H1 (cell line): ENCODE measurements at regions not wholly inside any gene's neighbourhood (a gene's known extent, or its start where the extent isn't known, plus 50 kb on each side); places are given as distances from the start of the nearest gene placed in this dataset.

Source experiments
- CTCF ChIA-PET: fragments of 300-600 bp; sonication (Branson Sonifier 250); formaldehyde crosslinking; loops from one replicate; lab custom pipeline; 2021; ENCODE audit not compliant: partially characterized antibody; lab: Charles Lee
- POLR2A ChIA-PET: fragments of 300-600 bp; sonication (Branson Sonifier 250); formaldehyde crosslinking; loops from one replicate; lab custom pipeline; 2021; ENCODE audit warnings: inconsistent platforms; ENCODE audit not compliant: partially characterized antibody; lab: Charles Lee
- DNase-seq, 2 experiments: peaks; one replicate each; pipeline versions ENCODE4 v3.0.0 to v3.0.0-alpha.2; 2010 to 2022; ENCODE audit warnings: low spot score in 2 of 2, low read depth in 1 of 2, mixed read lengths in 1 of 2
- FAIRE-seq: peaks from 2 replicates; lab custom pipeline; 2011; peaks lifted over from hg19 to GRCh38; lab: Jason Lieb, UNC
- H2AFZ ChIP-seq: 2 replicates; pipeline ENCODE4 v1.8.1; 2012; ENCODE audit warnings: low read length, inconsistent platforms
- H2AK5ac ChIP-seq: 2 replicates; pipeline ENCODE4 v1.6.1; 2013; ENCODE audit warnings: low read depth, low read length
- H2BK120ac ChIP-seq: replicated peaks from 2 replicates; pipeline ENCODE3; 2013; ENCODE audit warnings: low read depth, low read length, inconsistent platforms
- H2BK12ac ChIP-seq: 2 replicates; pipeline ENCODE4 v1.6.1; 2013; ENCODE audit warnings: low read depth, low read length
- H2BK15ac ChIP-seq: 2 replicates; pipeline ENCODE4 v1.6.1; 2013; ENCODE audit warnings: low read length
- H2BK20ac ChIP-seq: 2 replicates; pipeline ENCODE4 v1.6.1; 2013; ENCODE audit warnings: low read length
- H2BK5ac ChIP-seq: 2 replicates; pipeline ENCODE4 v1.6.1; 2013; ENCODE audit warnings: low read depth, low read length
- H3K14ac ChIP-seq: 2 replicates; pipeline ENCODE4 v1.6.1; 2013; ENCODE audit warnings: inconsistent platforms; ENCODE audit not compliant: insufficient read length
- H3K18ac ChIP-seq: 2 replicates; pipeline ENCODE4 v1.6.1; 2013; ENCODE audit warnings: low read length; ENCODE audit errors: extremely low read depth
- H3K23ac ChIP-seq: 2 replicates; pipeline ENCODE4 v1.6.1; 2013; ENCODE audit warnings: inconsistent platforms; ENCODE audit not compliant: insufficient read length
- H3K23me2 ChIP-seq: 2 replicates; pipeline ENCODE4 v1.6.1; 2013; ENCODE audit warnings: low read depth, low read length
- H3K27ac ChIP-seq: 2 replicates; pipeline ENCODE4 v1.6.1; 2011; ENCODE audit warnings: low read depth, low read length, inconsistent platforms
- H3K27me3 ChIP-seq, 4 experiments: replicated peaks in 1 of 4; 1 replicate in 1 of 4; 2 replicates in 3 of 4; pipeline versions ENCODE4 v1.6.1 to v1.8.1; 2011 to 2013; ENCODE audit warnings: low read length in 3 of 4, mild to moderate bottlenecking in 3 of 4, inconsistent platforms in 2 of 4, mixed read lengths in 2 of 4, moderate library complexity in 1 of 4; ENCODE audit not compliant: control insufficient read depth in 3 of 4, insufficient read depth in 3 of 4; ENCODE audit errors: extremely low read depth in 1 of 4
- H3K36me3 ChIP-seq, 4 experiments: 2 replicates each; pipeline versions ENCODE4 v1.6.1 to v1.8.1; 2011 to 2013; ENCODE audit warnings: mild to moderate bottlenecking in 4 of 4, low read length in 3 of 4, moderate library complexity in 2 of 4, control low read depth in 1 of 4, inconsistent platforms in 1 of 4; ENCODE audit not compliant: insufficient read depth in 4 of 4, control insufficient read depth in 2 of 4
- H3K4ac ChIP-seq: replicated peaks from 2 replicates; pipeline ENCODE3; 2013; ENCODE audit warnings: low read length, low read depth, mixed read lengths, inconsistent platforms; ENCODE audit not compliant: insufficient read length
- H3K4me1 ChIP-seq, 4 experiments: replicated peaks in 1 of 4; 1 replicate in 1 of 4; 2 replicates in 3 of 4; pipeline versions ENCODE4 v1.6.1 to v1.8.1; 2011 to 2013; ENCODE audit warnings: low read length in 3 of 4, inconsistent platforms in 2 of 4, mixed read lengths in 1 of 4; ENCODE audit not compliant: insufficient read depth in 4 of 4, control insufficient read depth in 3 of 4
- H3K4me2 ChIP-seq, 2 experiments: 2 replicates each; pipeline versions ENCODE4 v1.6.1 to v1.8.1; 2011 to 2013; ENCODE audit warnings: low read depth in 2 of 2, low read length in 2 of 2, control low read depth in 1 of 2, inconsistent platforms in 1 of 2, mild to moderate bottlenecking in 1 of 2; ENCODE audit not compliant: insufficient read depth in 1 of 2
- H3K4me3 ChIP-seq, 4 experiments: fragments of 200-600, 300-600 bp in 1 of 4; sonication (generic), shearing (Covaris generic), sonication (Bioruptor Twin) in 1 of 4; 2 replicates each; pipeline versions ENCODE4 v1.5.1 to v1.8.1; 2011 to 2016; ENCODE audit warnings: low read length in 4 of 4, low read depth in 3 of 4, control low read depth in 2 of 4, inconsistent platforms in 2 of 4, mild to moderate bottlenecking in 2 of 4, mixed read lengths in 1 of 4, moderate library complexity in 1 of 4; ENCODE audit not compliant: insufficient read depth in 2 of 4; ENCODE audit errors: extremely low read depth in 1 of 4
- H3K56ac ChIP-seq: replicated peaks from 2 replicates; pipeline ENCODE3; 2013; ENCODE audit warnings: low read depth, mild to moderate bottlenecking, mixed read lengths, low read length, inconsistent platforms; ENCODE audit not compliant: insufficient read length
- H3K79me1 ChIP-seq: 2 replicates; pipeline ENCODE4 v1.6.1; 2013; ENCODE audit warnings: low read depth, low read length, control low read depth
- H3K79me2 ChIP-seq, 2 experiments: 2 replicates each; pipeline versions ENCODE4 v1.6.1 to v1.8.1; 2012 to 2013; ENCODE audit warnings: low read length in 2 of 2, mild to moderate bottlenecking in 2 of 2, inconsistent platforms in 1 of 2; ENCODE audit not compliant: insufficient read depth in 2 of 2, control insufficient read depth in 1 of 2
- H3K9ac ChIP-seq, 4 experiments: replicated peaks in 1 of 4; 1 replicate in 1 of 4; 2 replicates in 3 of 4; pipeline versions ENCODE4 v1.6.1 to v1.8.1; 2011 to 2013; ENCODE audit warnings: low read depth in 3 of 4, low read length in 3 of 4, control low read depth in 2 of 4, mild to moderate bottlenecking in 2 of 4, moderate library complexity in 2 of 4, inconsistent platforms in 1 of 4; ENCODE audit errors: extremely low read depth in 1 of 4
- H3K9me3 ChIP-seq, 2 experiments: 2 replicates each; pipeline versions ENCODE4 v1.6.1 to v1.8.1; 2012 to 2013; ENCODE audit warnings: mild to moderate bottlenecking in 2 of 2, moderate library complexity in 2 of 2, control low read depth in 1 of 2, inconsistent platforms in 1 of 2, low read depth in 1 of 2, low read length in 1 of 2, mixed read lengths in 1 of 2; ENCODE audit not compliant: insufficient read depth in 2 of 2
- H4K20me1 ChIP-seq, 2 experiments: replicated peaks in 1 of 2; 2 replicates each; pipeline versions ENCODE3 to v1.8.1; 2011 to 2013; ENCODE audit warnings: inconsistent platforms in 2 of 2, low read length in 2 of 2, mild to moderate bottlenecking in 1 of 2; ENCODE audit not compliant: insufficient read depth in 2 of 2, control insufficient read depth in 1 of 2
- H4K5ac ChIP-seq: 2 replicates; pipeline ENCODE4 v1.6.1; 2013; ENCODE audit warnings: low read length, low read depth, mixed read lengths, inconsistent platforms; ENCODE audit not compliant: insufficient read length
- H4K8ac ChIP-seq: 2 replicates; pipeline ENCODE4 v1.8.0; 2013; ENCODE audit warnings: mild to moderate bottlenecking, moderate library complexity, low read length, inconsistent platforms; ENCODE audit not compliant: insufficient read depth; ENCODE audit errors: extremely low read depth
- H4K91ac ChIP-seq: replicated peaks from 2 replicates; pipeline ENCODE3; 2013; ENCODE audit warnings: low read length, mixed read lengths, inconsistent platforms; ENCODE audit not compliant: insufficient read length
- EGR1 ChIP-seq: IDR thresholded peaks from 2 replicates; pipeline ENCODE4 v1.6.1; 2011; ENCODE audit warnings: low read depth, low read length, borderline replicate concordance
- HDAC6 ChIP-seq: IDR thresholded peaks from one replicate; pipeline ENCODE4 v1.7.1; 2012; ENCODE audit warnings: low read depth, mild to moderate bottlenecking, inconsistent platforms, low read length, moderate library complexity
- JUN ChIP-seq: IDR thresholded peaks from 2 replicates; pipeline ENCODE4 v1.6.1; 2011; ENCODE audit warnings: low read depth, mild to moderate bottlenecking, improper control_type of control experiment, low read length
- POU5F1 ChIP-seq: IDR thresholded peaks from 2 replicates; pipeline ENCODE4 v1.6.1; 2011; ENCODE audit warnings: low read depth, mild to moderate bottlenecking, low read length, moderate library complexity
- SIRT6 ChIP-seq: IDR thresholded peaks from one replicate; pipeline ENCODE4 v1.7.1; 2012; ENCODE audit warnings: low read length, inconsistent platforms
- SUZ12 ChIP-seq: fragments of 200-600 bp; sonication (generic); IDR thresholded peaks from 2 replicates; pipeline ENCODE4 v1.6.1; 2012; ENCODE audit warnings: mild to moderate bottlenecking, inconsistent platforms, low read length, moderate library complexity, mixed read lengths
- TBP ChIP-seq: IDR thresholded peaks from 2 replicates; pipeline ENCODE4 v1.6.1; 2011; ENCODE audit warnings: low read depth, low read length, improper control_type of control experiment
- TEAD4 ChIP-seq: IDR thresholded peaks from 2 replicates; pipeline ENCODE4 v1.6.1; 2012; ENCODE audit warnings: low read depth, low read length, inconsistent platforms, mixed read lengths
- ZNF274 ChIP-seq: IDR thresholded peaks from 2 replicates; pipeline ENCODE4 v1.7.0; 2012; ENCODE audit warnings: low read length, borderline replicate concordance; ENCODE audit errors: extremely low read depth
- WGBS, 2 experiments: shearing (Covaris generic) in 1 of 2; methylation state at CpG; one replicate each; pipeline versions ENCODE4 v1.1.6 to v1.1.7; 2013 to 2015; ENCODE audit warnings: low lambda C conversion rate in 2 of 2, mixed read lengths in 2 of 2, inconsistent platforms in 1 of 2, low coverage in 1 of 2, missing lambda C conversion rate in 1 of 2; ENCODE audit not compliant: insufficient replicate concordance in 2 of 2, insufficient coverage in 1 of 2, insufficient read length in 1 of 2; ENCODE audit errors: extremely low coverage in 1 of 2, missing lambda C conversion rate in 1 of 2; 5-methylcytosine and 5-hydroxymethylcytosine counted together
- TF ChIP-seq, protein P1 (sequence below): IDR thresholded peaks from 2 replicates; pipeline ENCODE4 v1.6.1; 2011; ENCODE audit warnings: low read length, improper control_type of control experiment
- TF ChIP-seq, protein P2 (sequence below), 3 experiments: IDR thresholded peaks; 1 replicate in 2 of 3; 2 replicates in 1 of 3; pipeline versions ENCODE4 v1.5.1 to v1.6.1; 2011; ENCODE audit warnings: low read length in 3 of 3, mild to moderate bottlenecking in 3 of 3, inconsistent platforms in 2 of 3, low read depth in 1 of 3, moderate library complexity in 1 of 3; ENCODE audit not compliant: insufficient read depth in 1 of 3; ENCODE audit errors: control extremely low read depth in 1 of 3

- Histone ChIP-seq H2BK5ac (no peak overlapping the region), H2BK15ac (no peak overlapping the region), H4K8ac (no peak overlapping the region; the same call in 1 of the 2 replicates), H3K9me3 (no peaks in the 10 kb centered on the region), H3K79me2 (no peaks in the 10 kb centered on the region), H3K14ac (no peak overlapping the region), H3K18ac (no peak overlapping the region; the same call in 1 of the 2 replicates), H2BK12ac (no peak overlapping the region), H3K27me3 (no peaks in the 10 kb centered on the region), H4K91ac (no peak overlapping the region), H3K9ac (no peak overlapping the region), H3K79me1 (no peaks in the 10 kb centered on the region), H3K23me2 (no peaks in the 10 kb centered on the region), H3K56ac (no peak overlapping the region), H2BK20ac (no peak overlapping the region), H3K4me2 (no peak overlapping the region), H4K20me1 (no peaks in the 10 kb centered on the region), H3K4me3 (no peak overlapping the region), H2AFZ (no peak overlapping the region), H3K4me1 (peaks cover 3 to 11% (median 5%) of the 10 kb centered on the region in 4 experiments; a peak in 6 of 7 replicates), H3K4ac (no peak overlapping the region), H4K5ac (peak overlapping the region; percentile 12), H3K23ac (no peak overlapping the region), H3K27ac (no peak overlapping the region), H2AK5ac (no peak overlapping the region), H2BK120ac (no peak overlapping the region), H3K36me3 (no peaks in the 10 kb centered on the region)
- POLR2A ChIA-PET: no interaction called here
- WGBS, 2 experiments: 95% methylated on average over 13 of the region's 13 CpGs; no CpG with 5 or more reads in 1 of the 2 experiments
- DNase-seq: no peak
- FAIRE-seq: no peak
- CTCF ChIA-PET: interaction anchor here (0.6 to 1.2 kb wide), 2 partner anchors 150 to 619 kb away, joined by 3 read pairs; no protein-coding TSS in a partner anchor
- TF ChIP-seq TEAD4 (no peak), SIRT6 (no peak), HDAC6 (no peak), ZNF274 (no peak), POU5F1 (no peak), TBP (no peak), EGR1 (no peak), JUN (no peak), SUZ12 (no peak)
- TF ChIP-seq, protein P1, sequence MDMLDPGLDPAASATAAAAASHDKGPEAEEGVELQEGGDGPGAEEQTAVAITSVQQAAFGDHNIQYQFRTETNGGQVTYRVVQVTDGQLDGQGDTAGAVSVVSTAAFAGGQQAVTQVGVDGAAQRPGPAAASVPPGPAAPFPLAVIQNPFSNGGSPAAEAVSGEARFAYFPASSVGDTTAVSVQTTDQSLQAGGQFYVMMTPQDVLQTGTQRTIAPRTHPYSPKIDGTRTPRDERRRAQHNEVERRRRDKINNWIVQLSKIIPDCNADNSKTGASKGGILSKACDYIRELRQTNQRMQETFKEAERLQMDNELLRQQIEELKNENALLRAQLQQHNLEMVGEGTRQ: no peak
- TF ChIP-seq, protein P2, sequence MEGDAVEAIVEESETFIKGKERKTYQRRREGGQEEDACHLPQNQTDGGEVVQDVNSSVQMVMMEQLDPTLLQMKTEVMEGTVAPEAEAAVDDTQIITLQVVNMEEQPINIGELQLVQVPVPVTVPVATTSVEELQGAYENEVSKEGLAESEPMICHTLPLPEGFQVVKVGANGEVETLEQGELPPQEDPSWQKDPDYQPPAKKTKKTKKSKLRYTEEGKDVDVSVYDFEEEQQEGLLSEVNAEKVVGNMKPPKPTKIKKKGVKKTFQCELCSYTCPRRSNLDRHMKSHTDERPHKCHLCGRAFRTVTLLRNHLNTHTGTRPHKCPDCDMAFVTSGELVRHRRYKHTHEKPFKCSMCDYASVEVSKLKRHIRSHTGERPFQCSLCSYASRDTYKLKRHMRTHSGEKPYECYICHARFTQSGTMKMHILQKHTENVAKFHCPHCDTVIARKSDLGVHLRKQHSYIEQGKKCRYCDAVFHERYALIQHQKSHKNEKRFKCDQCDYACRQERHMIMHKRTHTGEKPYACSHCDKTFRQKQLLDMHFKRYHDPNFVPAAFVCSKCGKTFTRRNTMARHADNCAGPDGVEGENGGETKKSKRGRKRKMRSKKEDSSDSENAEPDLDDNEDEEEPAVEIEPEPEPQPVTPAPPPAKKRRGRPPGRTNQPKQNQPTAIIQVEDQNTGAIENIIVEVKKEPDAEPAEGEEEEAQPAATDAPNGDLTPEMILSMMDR (IDR thresholded peaks at IDR 0.05; ENCODE audit: control extremely low read depth in 1 of 3, insufficient read depth in 1 of 3, low read depth in 1 of 3, low read length in 3 of 3): no peak
These were observed 631.6 kb downstream of the BRD1 start for GRCh38 chr22:49196046-49196511.
